ENCODE measurements at regions not wholly inside any gene's neighbourhood (a gene's known extent, or its start where the extent isn't known, plus 50 kb on each side); places are given as distances from the start of the nearest gene placed in this dataset.
A peak's percentile ranks its signal among the peaks of the same experiment; 100 is the strongest.

GRCh38 chr11:109853156-109853776 lies 239.9 kb upstream of the ZC3H12C start:
- peak; percentile 77 for DNase-seq (ENCODE audit: extremely low read depth, low read depth, low spot score)

- no peak for DNase-seq (ENCODE audit: extremely low read depth, low read depth, low spot score)
Measured at GRCh38 chr11:109854731-109855130, 238.5 kb upstream of the ZC3H12C start.

GRCh38 chr11:109856928-109857327 lies 236.3 kb upstream of the ZC3H12C start:
- DNase-seq (ENCODE audit: extremely low read depth, low read depth, low spot score), result no peak

GRCh38 chr11:109857637-109858036 lies 235.6 kb upstream of the ZC3H12C start:
- DNase-seq (ENCODE audit: extremely low read depth, low read depth, low spot score), result no peak

- DNase-seq (ENCODE audit: extremely low read depth, low read depth, low spot score), result no peak
Measured at GRCh38 chr11:109858152-109858551, 235.0 kb upstream of the ZC3H12C start.

- peak; percentile 66 for DNase-seq (ENCODE audit: extremely low read depth, low read depth, low spot score)
Measured at GRCh38 chr11:109859045-109859724, 234.0 kb upstream of the ZC3H12C start.

- no peak for DNase-seq (ENCODE audit: extremely low read depth, low read depth, low spot score)
Measured at GRCh38 chr11:109862835-109863234, 230.4 kb upstream of the ZC3H12C start.

- DNase-seq (ENCODE audit: extremely low read depth, low read depth, low spot score), result no peak
Measured at GRCh38 chr11:109864151-109864661, 229.0 kb upstream of the ZC3H12C start.

- DNase-seq (ENCODE audit: extremely low read depth, low read depth, low spot score), result no peak
Measured at GRCh38 chr11:109864834-109865547, 228.2 kb upstream of the ZC3H12C start.

GRCh38 chr11:109865548-109866186 lies 227.5 kb upstream of the ZC3H12C start:
- no peak for DNase-seq (ENCODE audit: extremely low read depth, low read depth, low spot score)

GRCh38 chr11:109867784-109868183 lies 225.4 kb upstream of the ZC3H12C start:
- DNase-seq (ENCODE audit: extremely low read depth, low read depth, low spot score), result no peak

- no peak for DNase-seq (ENCODE audit: extremely low read depth, low read depth, low spot score)
Measured at GRCh38 chr11:109869536-109869935, 223.7 kb upstream of the ZC3H12C start.

GRCh38 chr11:109870297-109870696 lies 222.9 kb upstream of the ZC3H12C start:
- DNase-seq (ENCODE audit: extremely low read depth, low read depth, low spot score), result no peak

- no peak for DNase-seq (ENCODE audit: extremely low read depth, low read depth, low spot score)
Measured at GRCh38 chr11:109877043-109877442, 216.1 kb upstream of the ZC3H12C start.

GRCh38 chr11:109884501-109884900 lies 208.7 kb upstream of the ZC3H12C start:
- DNase-seq (ENCODE audit: extremely low read depth, low read depth, low spot score), result no peak

- no peak for DNase-seq (ENCODE audit: extremely low read depth, low read depth, low spot score)
Measured at GRCh38 chr11:109885006-109885405, 208.2 kb upstream of the ZC3H12C start.

- DNase-seq (ENCODE audit: extremely low read depth, low read depth, low spot score), result no peak
Measured at GRCh38 chr11:109892321-109892794, 200.8 kb upstream of the ZC3H12C start.

- no peak for DNase-seq (ENCODE audit: extremely low read depth, low read depth, low spot score)
Measured at GRCh38 chr11:109894242-109894641, 198.9 kb upstream of the ZC3H12C start.

- no peak for DNase-seq (ENCODE audit: extremely low read depth, low read depth, low spot score)
Measured at GRCh38 chr11:109898592-109898991, 194.6 kb upstream of the ZC3H12C start.

- DNase-seq (ENCODE audit: extremely low read depth, low read depth, low spot score), result no peak
Measured at GRCh38 chr11:109902764-109903433, 190.3 kb upstream of the ZC3H12C start.

GRCh38 chr11:109911488-109911887 lies 181.7 kb upstream of the ZC3H12C start:
- no peak for DNase-seq (ENCODE audit: extremely low read depth, low read depth, low spot score)

Data from glomerular endothelial cell (primary cell).